K562 (cell line): ENCODE measurements at regions not wholly inside any gene's neighbourhood (a gene's known extent, or its start where the extent isn't known, plus 50 kb on each side); places are given as distances from the start of the nearest gene placed in this dataset.
A peak's percentile ranks its signal among the peaks of the same experiment; 100 is the strongest.
"Not testable (repeated sequence)": the region's sequence is repeated elsewhere in the genome, so short reads cannot be mapped to it uniquely, and the experiment has no call there.

Source experiments
- ATAC-seq: fragments of 200-7000 bp; cut with Tn5 transposase; 3 replicates; pipeline ENCODE4 v1.9.1; 2020; ENCODE audit warnings: moderate library complexity
- BruUV-seq: library from RNA; stranded (reverse); fragments of 400-500 nt; replicated peaks from 2 replicates; lab custom pipeline; 2021; lab: Mats Ljungman, UMichigan
- CTCF ChIA-PET: fragments of 300-600 bp; formaldehyde crosslinking; extraction: SDS; loops from one replicate; lab custom pipeline; 2021; ENCODE audit warnings: low intra/inter-chr PET ratio; lab: Yijun Ruan, JAX
- POLR2A ChIA-PET: fragments of 300-600, 350-650 bp; sonication (Branson Sonifier 250); formaldehyde crosslinking; extraction: SDS; loops from one replicate; lab custom pipeline; 2021; ENCODE audit warnings: antibody characterized with exemption, inconsistent platforms; lab: Yijun Ruan, JAX
- DNase-seq, 4 experiments: peaks; one replicate each; pipeline versions ENCODE4 v3.0.0 to v3.0.0-alpha.2; 2011 to 2018; ENCODE audit warnings: low spot score in 3 of 4, mixed read lengths in 3 of 4; ENCODE audit errors: extremely low read depth in 1 of 4
- FAIRE-seq: peaks from 2 replicates; lab custom pipeline; 2011; peaks lifted over from hg19 to GRCh38; lab: Jason Lieb, UNC
- H2AFZ ChIP-seq: 2 replicates; pipeline ENCODE4 v1.6.0; 2011; ENCODE audit warnings: low read depth, low read length, control low read depth, inconsistent platforms
- H3K27ac ChIP-seq: fragments of 200-600 bp; 3 replicates; pipeline ENCODE4 v1.8.0; 2011; ENCODE audit warnings: low read depth, mild to moderate bottlenecking, control low read depth, inconsistent platforms, low read length, moderate library complexity, mixed read lengths; ENCODE audit errors: extremely low read depth
- H3K27me3 ChIP-seq, 2 experiments: fragments of 300-600 bp in 1 of 2; 2 replicates in 1 of 2; 3 replicates in 1 of 2; pipeline versions ENCODE4 v1.6.0 to v1.8.0; 2011; ENCODE audit warnings: inconsistent platforms in 2 of 2, low read length in 2 of 2, mild to moderate bottlenecking in 1 of 2, mixed read lengths in 1 of 2, moderate library complexity in 1 of 2; ENCODE audit not compliant: control insufficient read depth in 2 of 2, insufficient read depth in 2 of 2
- H3K36me3 ChIP-seq: fragments of 300-600 bp; 3 replicates; pipeline ENCODE4 v1.8.0; 2011; ENCODE audit warnings: mild to moderate bottlenecking, low read length, inconsistent platforms; ENCODE audit not compliant: control insufficient read depth, insufficient read depth
- H3K4me1 ChIP-seq, 2 experiments: fragments of 200-600 bp in 1 of 2; replicated peaks in 1 of 2; 2 replicates in 1 of 2; 3 replicates in 1 of 2; pipeline versions ENCODE4 v1.5.1 to v1.8.0; 2011; ENCODE audit warnings: inconsistent platforms in 2 of 2, low read length in 2 of 2, mild to moderate bottlenecking in 1 of 2, mixed read lengths in 1 of 2, moderate library complexity in 1 of 2; ENCODE audit not compliant: control insufficient read depth in 2 of 2, insufficient read depth in 2 of 2
- H3K4me2 ChIP-seq: 2 replicates; pipeline ENCODE4 v1.6.1; 2011; ENCODE audit warnings: low read length, control low read depth, inconsistent platforms, mixed read lengths; ENCODE audit not compliant: insufficient read depth
- H3K4me3 ChIP-seq: fragments of 200-600 bp; sonication (generic), shearing (Covaris generic); 2 replicates; pipeline ENCODE4 v1.5.1; 2016; ENCODE audit warnings: control low read depth, inconsistent platforms
- H3K79me2 ChIP-seq: fragments of 200-600 bp; 3 replicates; pipeline ENCODE4 v1.8.0; 2011; ENCODE audit warnings: low read length, inconsistent platforms; ENCODE audit not compliant: control insufficient read depth, insufficient read depth
- H3K9ac ChIP-seq, 2 experiments: 2 replicates each; pipeline versions ENCODE4 v1.6.0 to v1.6.1; 2011; ENCODE audit warnings: low read depth in 2 of 2, low read length in 2 of 2, control low read depth in 1 of 2, inconsistent platforms in 1 of 2, mild to moderate bottlenecking in 1 of 2, mixed read lengths in 1 of 2; ENCODE audit not compliant: insufficient read depth in 1 of 2
- H3K9me1 ChIP-seq: one replicate; pipeline ENCODE4 v1.6.0; 2011; ENCODE audit warnings: inconsistent platforms, mild to moderate bottlenecking, low read length, moderate library complexity; ENCODE audit not compliant: control insufficient read depth, insufficient read depth
- H3K9me3 ChIP-seq: replicated peaks from 2 replicates; pipeline ENCODE4 v1.5.1; 2011; ENCODE audit warnings: low read depth, low read length, inconsistent platforms; ENCODE audit not compliant: control insufficient read depth, insufficient read depth
- H4K20me1 ChIP-seq: replicated peaks from 2 replicates; pipeline ENCODE4 v1.6.1; 2011; ENCODE audit warnings: low read length, inconsistent platforms, mixed read lengths; ENCODE audit not compliant: control insufficient read depth, insufficient read depth
- BDP1 ChIP-seq: IDR thresholded peaks from 3 replicates; pipeline ENCODE4 v1.6.1; 2011; ENCODE audit not compliant: insufficient read length, insufficient read depth
- CEBPG ChIP-seq, 3 experiments: fragments of 200-800 bp in 1 of 3; sonication (Bioruptor generic) in 1 of 3; sonication (generic) in 1 of 3; formaldehyde crosslinking in 1 of 3; IDR thresholded peaks in 2 of 3; conservative IDR thresholded peaks in 1 of 3; 2 replicates each; pipeline versions ENCODE4 v1.6.1 to v1.8.0; 2016 to 2022; ENCODE audit warnings: missing compliant biosample characterization in 2 of 3, missing genetic modification characterization in 2 of 3, mild to moderate bottlenecking in 1 of 3, missing genetic modification reagents in 1 of 3
- EGR1 ChIP-seq: fragments of 450-650 bp; conservative IDR thresholded peaks from 2 replicates; pipeline ENCODE4 v1.6.1; 2017; ENCODE audit warnings: mild to moderate bottlenecking
- ELF1 ChIP-seq: fragments of 200-800 bp; sonication (Bioruptor generic); IDR thresholded peaks from 2 replicates; pipeline ENCODE4 v1.6.1; 2016; ENCODE audit warnings: missing genetic modification characterization, missing compliant biosample characterization
- HCFC1 ChIP-seq: IDR thresholded peaks from 2 replicates; pipeline ENCODE4 v1.6.1; 2012; ENCODE audit warnings: low read depth, low read length, improper control_type of control experiment
- HMGN3 ChIP-seq: IDR thresholded peaks from 2 replicates; pipeline ENCODE4 v1.6.1; 2011; ENCODE audit warnings: borderline replicate concordance, low read depth, mild to moderate bottlenecking, mixed read lengths, low read length; ENCODE audit not compliant: insufficient read length; ENCODE audit errors: extremely low read depth
- LCOR ChIP-seq: sonication (generic); formaldehyde crosslinking; IDR thresholded peaks from 2 replicates; pipeline ENCODE4 v1.8.0; 2022; ENCODE audit warnings: mild to moderate bottlenecking, missing genetic modification reagents
- RBM25 ChIP-seq: fragments of 200-400 bp; formaldehyde crosslinking; IDR thresholded peaks from 2 replicates; pipeline ENCODE4 v1.6.1; 2018; ENCODE audit warnings: low read length, low read depth, moderate library complexity; ENCODE audit not compliant: severe bottlenecking
- SNRNP70 ChIP-seq: fragments of 200-400 bp; formaldehyde crosslinking; optimal IDR thresholded peaks from 2 replicates; pipeline ENCODE3; 2017; ENCODE audit warnings: low read depth, low read length
- STAG1 ChIP-seq: sonication (generic); formaldehyde crosslinking; IDR thresholded peaks from 2 replicates; pipeline ENCODE4 v1.5.0; 2020; ENCODE audit warnings: missing genetic modification reagents, borderline replicate concordance
- TOE1 ChIP-seq, 2 experiments: fragments of 450-650 bp in 1 of 2; sonication (generic) in 1 of 2; formaldehyde crosslinking in 1 of 2; IDR thresholded peaks; 2 replicates each; pipeline versions ENCODE4 v1.7.1 to v1.8.0; 2016 to 2022; ENCODE audit warnings: borderline replicate concordance in 2 of 2, mild to moderate bottlenecking in 2 of 2, antibody characterized with exemption in 1 of 2, inconsistent platforms in 1 of 2, low read depth in 1 of 2, missing genetic modification reagents in 1 of 2, moderate library complexity in 1 of 2
- ZBTB1 ChIP-seq: sonication (generic); formaldehyde crosslinking; IDR thresholded peaks from 2 replicates; pipeline ENCODE4 v1.8.1; 2023; ENCODE audit warnings: missing genetic modification reagents, low read depth, mild to moderate bottlenecking, borderline replicate concordance
- ZFP36 ChIP-seq: fragments of 150-350 bp; IDR thresholded peaks from 2 replicates; pipeline ENCODE4 v1.6.1; 2018; ENCODE audit warnings: low read length, low read depth; ENCODE audit not compliant: partially characterized antibody
- ZKSCAN8 ChIP-seq: fragments of 200-800 bp; sonication (Bioruptor generic); IDR thresholded peaks from 2 replicates; pipeline ENCODE4 v1.6.1; 2016; ENCODE audit warnings: missing genetic modification characterization, missing compliant biosample characterization
- ZNF57 ChIP-seq: fragments of 450-650 bp; formaldehyde crosslinking; IDR thresholded peaks from 2 replicates; pipeline ENCODE4 v1.4.0; 2020; ENCODE audit warnings: mild to moderate bottlenecking, moderate library complexity
- ZNF589 ChIP-seq: fragments of 200-800 bp; sonication (Bioruptor generic); IDR thresholded peaks from 2 replicates; pipeline ENCODE4 v1.6.1; 2016; ENCODE audit warnings: low read depth, missing genetic modification characterization, missing compliant biosample characterization
- ZNF644 ChIP-seq: fragments of 200-800 bp; sonication (Bioruptor generic); IDR thresholded peaks from 2 replicates; pipeline ENCODE4 v1.6.1; 2016; ENCODE audit warnings: low read depth, missing genetic modification characterization, missing compliant biosample characterization
- WGBS: fragments of 100-300 bp; shearing (Covaris generic); methylation state at CpG from one replicate; pipeline ENCODE4 v1.1.6; 2016; ENCODE audit warnings: low coverage, mixed read lengths; ENCODE audit not compliant: insufficient coverage; ENCODE audit errors: missing lambda C conversion rate; 5-methylcytosine and 5-hydroxymethylcytosine counted together
- in situ Hi-C: fragments of 300-500 bp; cut with MboI; formaldehyde crosslinking; loops from 4 replicates; pipeline ENCODE4 v1.15.0; 2018; ENCODE audit warnings: inconsistent platforms, mixed read lengths
- intact Hi-C: fragments of 100-400 bp; cut with micrococcal nuclease; formaldehyde crosslinking; loops from 2 replicates; pipeline ENCODE4 v1.14.2; 2022

DNA sequence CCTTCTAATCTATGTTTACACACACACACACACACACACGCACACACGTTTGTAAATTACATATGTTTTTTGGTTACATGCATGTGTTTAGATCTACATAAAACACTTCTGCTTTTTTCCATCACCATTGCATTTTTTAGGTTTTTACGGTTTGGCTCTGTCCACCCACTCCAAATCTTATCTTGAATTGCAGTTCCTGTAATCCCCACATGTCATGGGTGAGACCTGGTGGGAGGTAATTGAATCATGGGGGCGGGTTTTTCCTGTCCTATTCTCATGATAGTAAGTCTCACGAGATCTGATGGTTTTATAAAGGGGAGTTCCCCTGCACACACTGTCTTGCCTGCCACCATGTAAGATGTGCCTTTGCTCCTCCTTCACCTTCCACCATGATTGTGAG lies 188.7 kb upstream of the TSHZ3 start:
- H3K4me2 ChIP-seq = not testable (repeated sequence)

DNA sequence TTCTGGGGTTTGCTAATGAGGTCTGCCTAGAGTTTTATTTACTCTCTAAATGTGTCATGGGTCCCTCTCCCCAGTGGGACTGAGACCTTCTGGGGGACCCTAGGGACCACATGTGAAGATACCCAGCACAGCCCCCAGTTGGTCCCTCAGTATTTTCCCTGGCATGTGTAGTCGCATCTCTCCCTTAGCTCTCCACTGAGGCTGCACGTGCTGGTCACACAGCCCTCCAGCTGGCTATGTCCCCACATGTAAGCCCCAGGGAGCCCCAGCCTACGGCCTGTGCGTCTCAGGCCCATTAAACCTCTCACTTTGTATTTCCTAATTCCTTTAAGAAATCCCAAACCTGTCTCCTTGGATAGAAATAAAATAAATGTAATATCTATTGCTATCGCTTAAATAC lies 189.6 kb upstream of the TSHZ3 start:
- Histone ChIP-seq H3K36me3 (no peaks in the 10 kb centered on the region), H3K4me2 (no peak overlapping the region), H4K20me1 (no peaks in the 10 kb centered on the region), H3K9me1 (no peaks in the 10 kb centered on the region), H3K9ac (no peak overlapping the region), H3K9me3 (no peaks in the 10 kb centered on the region), H3K4me3 (no peak overlapping the region), H2AFZ (no peak overlapping the region), H3K27ac (no peak overlapping the region), H3K27me3 (0 out of 5 replicates have a peak, but pooled peaks cover 0 to 2% of the 10 kb centered on the region in 2 experiments), H3K4me1 (no peaks in the 10 kb centered on the region), H3K79me2 (no peaks in the 10 kb centered on the region)
- no TSS peak for BruUV-seq
- CTCF ChIA-PET = no interaction called here
- 3% methylated on average over 5 of the region's 5 CpGs for WGBS
- DNase-seq (no peak), FAIRE-seq (no peak), ATAC-seq (no peak)
- in situ Hi-C loops = no loop called here
- POLR2A ChIA-PET = no interaction called here
- intact Hi-C loops = no loop called here
- TF ChIP-seq ELF1 (tag) (no peak), ZNF57 (no peak), BDP1 (no peak), HMGN3 (no peak), STAG1 (CRISPR knock-in tag) (no peak), RBM25 (no peak), ZBTB1 (CRISPR knock-in tag) (no peak), ZNF589 (CRISPR knock-in tag) (no peak), SNRNP70 (no peak), LCOR (CRISPR knock-in tag) (no peak), ZKSCAN8 (CRISPR knock-in tag) (no peak), ZNF644 (tag) (no peak), CEBPG (CRISPR knock-in tag; IDR thresholded peaks at IDR 0.05) (no peak), CEBPG (tag; conservative IDR thresholded peaks at IDR 0.05 in 1 of 2, IDR thresholded peaks at IDR 0.05 in 1 of 2) (no peak), ZFP36 (no peak), TOE1 (IDR thresholded peaks at IDR 0.05; ENCODE audit: borderline replicate concordance) (no peak), TOE1 (CRISPR knock-in tag; IDR thresholded peaks at IDR 0.05; ENCODE audit: borderline replicate concordance, low read depth) (no peak), HCFC1 (no peak)

More for the DNA sequence above, 188.7 kb upstream of the TSHZ3 start:
- H3K4me1 ChIP-seq, H3K27me3 ChIP-seq, H4K20me1 ChIP-seq, in situ Hi-C loops, H3K79me2 ChIP-seq, H3K9me3 ChIP-seq, H3K9ac ChIP-seq, H3K4me3 ChIP-seq, H3K36me3 ChIP-seq, FAIRE-seq, POLR2A ChIA-PET, H3K27ac ChIP-seq, BruUV-seq, CTCF ChIA-PET, ATAC-seq, H3K9me1 ChIP-seq, H2AFZ ChIP-seq, intact Hi-C loops: not testable (repeated sequence)
- peak; percentile 68 for TF ChIP-seq EGR1
- DNase-seq = peak in 1 of 4 experiments; percentile 7
- 0% methylated on average over 5 of the region's 5 CpGs for WGBS
